Activated CD4-positive, CD25-positive, alpha-beta regulatory T cell treated with anti-CD3 and anti-CD28 coated beads, Interleukin-2, amount 50 U/mL, for 24 hours (primary cell): ENCODE measurements at regions not wholly inside any gene's neighbourhood (a gene's known extent, or its start where the extent isn't known, plus 50 kb on each side); places are given as distances from the start of the nearest gene placed in this dataset.

Experiments
- ATAC-seq, 2 donors: fragments of 150-1000 bp; cut with Tn5 transposase; one replicate each; pipeline ENCODE4 v1.10.0; 2021; ENCODE audit warnings: mild to moderate bottlenecking in 1 of 2, moderate library complexity in 1 of 2

DNA sequence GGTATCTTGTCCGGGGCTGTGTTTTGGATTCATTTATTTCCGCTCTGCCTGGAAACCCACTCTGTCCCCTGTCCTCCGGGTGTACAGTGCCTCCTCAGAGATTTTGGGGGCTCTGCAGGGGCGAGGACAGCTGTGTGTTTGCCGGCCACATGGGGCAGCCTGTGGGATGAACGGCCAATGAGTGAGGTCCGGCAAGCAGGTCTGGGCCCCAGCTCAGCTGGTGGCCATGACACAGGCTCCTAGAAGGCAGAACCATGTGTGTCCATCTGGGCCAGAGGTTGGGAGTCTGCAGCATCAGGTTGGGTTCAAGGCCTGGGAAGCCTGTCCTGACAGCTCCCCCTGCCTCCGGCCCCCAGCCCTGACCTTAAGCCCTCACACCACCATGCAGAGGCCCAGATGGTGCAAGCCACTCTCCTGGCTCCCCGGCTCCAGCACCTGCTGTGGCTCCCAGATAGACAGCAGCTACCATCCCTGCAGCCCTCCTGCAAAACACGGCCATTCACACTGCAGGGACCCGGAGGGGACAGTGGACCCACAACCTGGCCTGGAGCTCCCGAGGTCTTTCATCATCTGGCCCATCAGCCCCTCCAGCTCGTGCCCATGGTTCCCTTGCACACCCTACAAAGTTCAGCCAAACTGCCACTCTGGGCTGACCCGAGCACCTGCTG is 220.1 kb upstream of the C14orf180 start:
- no peak for ATAC-seq

DNA sequence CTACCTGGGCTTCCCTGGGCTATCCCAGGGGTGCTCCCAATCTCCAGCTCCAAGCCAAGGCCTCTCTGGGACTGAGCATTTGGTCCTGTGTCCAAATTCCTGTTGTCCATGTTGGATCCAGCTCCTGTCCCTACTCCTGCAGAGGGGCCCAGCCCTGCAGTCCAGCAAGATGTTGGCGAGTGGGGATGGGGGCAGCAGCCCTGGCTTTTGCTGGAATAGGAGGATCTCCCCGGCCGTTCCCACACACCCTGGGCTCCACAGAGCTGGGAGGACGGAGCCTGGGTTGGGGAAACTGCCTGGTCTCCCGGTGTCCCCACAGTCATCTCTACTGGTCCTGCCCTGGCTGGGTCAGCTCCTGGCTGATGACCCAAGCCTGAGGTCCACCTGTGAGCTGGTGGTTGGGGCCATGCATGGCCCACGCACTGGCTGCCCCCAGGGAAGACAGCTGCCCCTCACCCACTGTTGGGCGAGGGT is 219.6 kb upstream of the C14orf180 start:
- ATAC-seq: no peak

DNA sequence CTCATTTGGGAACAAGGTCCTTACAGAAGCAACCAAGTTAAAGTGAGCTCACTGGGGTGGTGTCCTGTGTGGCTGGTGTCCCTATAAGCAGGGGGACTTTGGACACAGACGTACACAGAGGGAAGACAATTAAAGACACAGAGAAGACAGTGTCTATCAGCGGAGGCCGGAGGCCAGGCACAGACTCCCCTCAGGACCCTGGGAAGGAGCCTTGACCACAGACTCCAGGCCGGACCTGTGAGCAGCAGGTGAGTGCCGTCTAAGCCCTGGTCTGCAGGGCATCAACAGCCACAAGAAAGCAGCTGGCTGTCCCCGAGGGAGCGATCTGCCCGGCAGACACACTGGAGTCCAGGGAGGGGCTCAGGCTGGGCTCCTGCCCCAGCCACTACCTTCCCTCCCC is 219.1 kb upstream of the C14orf180 start:
- ATAC-seq: no peak

DNA sequence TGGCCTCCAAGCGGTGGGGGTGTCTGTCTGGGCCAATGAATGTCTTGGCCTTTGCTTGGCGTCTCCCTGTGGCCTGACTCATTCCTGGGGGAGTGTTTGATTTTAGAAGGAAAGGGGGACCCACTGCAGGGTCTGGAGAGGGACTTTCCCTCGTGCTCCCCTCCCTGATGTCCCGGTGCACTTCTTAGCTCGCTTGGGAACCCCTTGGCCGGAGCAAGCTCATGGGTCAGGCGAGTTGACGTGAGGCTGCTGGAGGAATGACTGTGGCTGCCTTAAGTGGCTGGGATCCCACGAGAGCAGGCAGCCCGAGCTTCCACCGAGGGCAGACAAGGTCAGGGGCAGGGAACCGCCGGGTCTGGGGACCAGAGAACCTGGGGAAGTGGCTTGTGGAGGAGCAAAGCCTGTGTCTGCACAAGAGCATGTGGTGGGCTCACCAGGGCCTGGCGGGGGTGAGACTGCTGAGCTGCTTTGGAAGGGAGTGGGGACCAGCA is 218.4 kb upstream of the C14orf180 start:
- no peak for ATAC-seq

DNA sequence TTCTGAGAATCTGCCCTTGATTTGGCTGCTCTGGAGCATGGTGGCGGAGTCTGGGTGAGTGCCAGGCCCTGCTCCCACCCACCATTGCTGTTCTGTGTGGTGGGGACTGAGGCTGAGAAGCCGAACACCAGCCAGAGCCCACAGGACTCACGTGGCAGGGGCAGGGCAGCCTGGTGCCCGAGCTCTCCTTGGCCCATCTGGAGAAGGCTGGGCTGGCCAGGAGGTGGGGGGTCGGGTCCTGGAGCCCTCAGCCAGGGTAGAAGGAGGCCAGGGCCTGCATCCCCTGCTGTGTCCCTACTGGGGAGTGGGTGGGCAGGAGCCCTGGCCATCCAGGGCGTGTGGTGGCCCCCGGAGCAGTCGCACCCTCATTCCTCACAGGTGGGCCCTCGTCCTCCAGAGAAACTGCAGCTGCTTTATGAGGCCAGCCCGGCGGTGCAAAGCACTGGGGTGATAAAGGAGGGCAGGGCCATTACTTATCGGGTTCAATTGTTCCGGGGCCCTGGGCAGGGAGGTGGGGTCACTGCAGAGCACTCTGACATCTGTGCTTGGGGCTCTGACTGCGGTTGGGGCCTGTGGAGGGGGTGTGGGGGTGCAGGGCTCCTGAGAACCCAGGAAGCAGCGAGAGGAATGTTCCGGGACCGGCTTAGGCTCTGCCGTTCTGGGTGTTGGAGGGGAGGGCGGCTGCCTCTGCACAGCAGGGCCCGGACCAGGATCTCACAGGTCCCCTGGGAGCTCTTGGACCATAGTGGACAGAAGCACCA is 217.5 kb upstream of the C14orf180 start:
- no peak for ATAC-seq

DNA sequence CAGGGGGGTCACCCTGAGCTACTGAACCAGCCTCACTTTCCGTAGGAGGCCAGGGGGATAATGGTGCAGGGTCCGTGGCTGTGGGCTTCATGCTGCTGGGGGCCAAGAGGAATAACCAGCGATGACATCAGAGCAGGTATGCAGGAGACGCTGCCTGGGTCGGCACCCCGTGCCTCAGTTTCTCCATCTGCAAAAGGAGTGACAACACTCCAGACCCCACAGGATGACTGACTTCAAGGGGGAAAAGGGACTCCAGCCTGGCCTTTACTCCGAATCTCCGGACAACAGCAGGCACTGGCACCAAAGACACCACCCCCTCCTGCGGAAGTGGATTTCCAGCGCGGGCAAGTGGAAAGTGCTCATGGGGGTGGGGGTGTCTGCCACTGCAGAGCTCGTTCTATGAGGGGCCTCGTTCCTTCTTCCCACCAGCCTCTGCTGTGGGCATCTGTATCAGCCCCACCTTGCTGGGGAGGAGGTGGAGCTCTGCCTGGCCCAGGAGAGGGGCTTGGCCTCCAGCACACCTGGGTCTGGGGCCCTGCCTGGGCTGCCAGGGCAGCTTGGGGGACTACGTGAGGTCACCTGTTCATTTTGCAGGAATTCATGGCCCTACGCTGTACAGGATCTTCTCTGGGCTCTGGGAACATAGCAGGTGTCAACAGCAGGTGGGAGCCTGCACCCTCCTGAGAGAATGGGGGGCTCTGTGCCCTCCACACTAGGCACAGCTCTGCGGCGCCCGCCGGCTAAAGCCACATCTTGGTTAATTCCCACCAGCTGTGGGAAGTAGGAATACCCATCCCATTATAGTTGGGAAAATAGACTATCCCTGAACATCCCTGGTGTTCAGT is 216.6 kb upstream of the C14orf180 start:
- ATAC-seq: no peak

DNA sequence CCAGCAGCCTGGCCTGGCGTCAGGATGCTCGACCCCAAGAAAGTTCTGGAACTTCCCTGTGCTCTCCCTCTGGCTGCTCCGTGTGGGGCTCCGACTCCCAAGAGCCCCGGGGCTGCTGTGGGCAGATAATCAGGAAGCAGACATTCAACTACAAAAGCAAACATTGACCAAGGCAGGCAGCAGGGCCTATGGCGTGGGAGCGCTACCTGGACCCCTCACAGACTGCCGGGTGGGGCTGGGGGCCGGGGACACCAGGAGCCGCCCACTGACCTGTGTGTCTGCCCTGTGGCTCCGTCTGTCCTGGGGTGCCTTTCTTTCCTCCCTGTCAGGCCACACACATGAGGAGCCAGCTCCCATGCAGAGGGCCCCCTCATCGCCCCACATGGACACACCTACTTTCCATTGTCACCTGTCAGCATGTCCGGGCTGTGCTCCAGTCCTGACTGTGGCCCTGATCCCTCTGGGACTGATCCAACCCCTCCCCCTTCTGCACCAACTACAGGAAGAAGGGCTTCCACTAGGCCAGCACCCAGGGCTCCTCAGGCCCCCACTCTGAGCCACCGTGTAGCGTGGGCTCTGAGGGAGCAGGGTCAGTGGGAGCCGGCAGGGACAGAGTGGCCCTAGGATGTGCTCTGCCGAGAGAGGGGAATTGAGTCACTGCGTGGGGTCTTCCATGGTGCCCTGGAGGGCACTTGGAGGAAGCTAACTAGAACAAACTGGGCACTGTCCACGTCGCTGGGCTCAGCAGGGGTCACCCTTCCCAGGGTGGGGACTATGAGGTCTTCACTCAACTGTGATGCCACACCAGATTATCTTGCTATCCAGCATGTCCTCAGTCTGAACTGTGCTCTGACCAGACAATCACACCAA is 215.4 kb upstream of the C14orf180 start:
- no peak for ATAC-seq

DNA sequence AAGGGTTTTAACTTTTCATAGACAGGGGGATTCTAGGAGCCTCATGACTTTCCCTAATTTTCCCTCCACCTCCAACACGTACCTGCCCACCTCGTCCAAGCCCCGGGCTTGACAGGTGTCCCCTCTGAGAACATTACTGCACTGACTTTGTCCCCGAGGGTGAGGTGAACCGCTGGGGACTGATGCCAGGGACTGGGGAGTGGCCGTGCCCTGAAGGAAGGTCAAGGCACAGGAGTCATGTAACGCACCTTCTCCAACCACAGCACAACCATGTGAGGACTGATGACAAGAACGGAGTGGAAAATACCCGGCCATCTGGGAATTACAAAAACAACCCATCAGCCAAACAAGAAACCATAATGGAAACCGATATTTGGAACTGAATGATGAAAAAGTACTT is 214.7 kb upstream of the C14orf180 start:
- ATAC-seq: no peak

DNA sequence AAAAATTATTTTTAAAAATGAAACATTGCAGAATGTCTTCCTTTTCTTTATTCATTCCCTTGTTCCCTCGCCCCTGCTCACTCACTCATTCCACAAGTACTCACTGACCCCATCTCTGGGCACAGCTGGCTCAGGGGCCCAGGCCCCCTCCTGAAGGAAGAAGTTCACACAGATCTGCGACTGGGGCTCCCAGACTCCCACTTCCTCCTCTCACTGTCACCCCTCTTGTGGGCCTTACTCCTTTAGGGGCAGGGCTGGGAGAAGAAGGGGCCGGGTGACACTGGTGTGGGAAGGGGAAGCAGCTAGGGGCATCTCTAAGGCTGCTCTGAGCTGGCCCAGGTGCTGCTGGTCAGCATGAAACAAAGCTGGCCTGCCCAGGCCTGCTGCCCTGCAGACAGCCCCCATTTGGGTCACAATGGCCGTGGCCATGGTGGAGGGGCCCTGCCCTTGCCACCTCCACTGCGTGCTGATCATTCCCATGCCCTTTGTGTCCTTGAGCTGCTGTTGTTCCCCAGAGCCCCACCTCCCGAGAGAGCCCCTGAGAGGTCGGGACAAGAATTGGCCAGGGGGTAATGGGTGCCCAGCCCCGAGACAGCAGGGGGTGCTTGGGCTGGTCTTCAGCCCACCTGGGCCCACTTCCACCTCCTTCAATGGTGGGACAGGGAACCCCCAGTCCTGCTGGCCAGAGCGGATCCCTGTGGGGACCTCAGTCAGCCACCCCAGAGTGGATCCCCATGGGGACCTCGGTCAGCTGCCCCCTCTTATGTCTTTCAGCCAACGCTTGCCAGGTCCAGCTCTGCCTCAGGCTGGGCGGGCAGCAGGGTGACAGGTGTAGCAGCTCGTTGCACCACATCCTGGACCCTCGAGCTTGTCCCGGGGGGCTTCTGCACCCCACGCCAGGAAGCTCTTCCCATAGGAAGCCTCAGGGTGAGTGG is 212.4 kb upstream of the C14orf180 start:
- no peak for ATAC-seq

DNA sequence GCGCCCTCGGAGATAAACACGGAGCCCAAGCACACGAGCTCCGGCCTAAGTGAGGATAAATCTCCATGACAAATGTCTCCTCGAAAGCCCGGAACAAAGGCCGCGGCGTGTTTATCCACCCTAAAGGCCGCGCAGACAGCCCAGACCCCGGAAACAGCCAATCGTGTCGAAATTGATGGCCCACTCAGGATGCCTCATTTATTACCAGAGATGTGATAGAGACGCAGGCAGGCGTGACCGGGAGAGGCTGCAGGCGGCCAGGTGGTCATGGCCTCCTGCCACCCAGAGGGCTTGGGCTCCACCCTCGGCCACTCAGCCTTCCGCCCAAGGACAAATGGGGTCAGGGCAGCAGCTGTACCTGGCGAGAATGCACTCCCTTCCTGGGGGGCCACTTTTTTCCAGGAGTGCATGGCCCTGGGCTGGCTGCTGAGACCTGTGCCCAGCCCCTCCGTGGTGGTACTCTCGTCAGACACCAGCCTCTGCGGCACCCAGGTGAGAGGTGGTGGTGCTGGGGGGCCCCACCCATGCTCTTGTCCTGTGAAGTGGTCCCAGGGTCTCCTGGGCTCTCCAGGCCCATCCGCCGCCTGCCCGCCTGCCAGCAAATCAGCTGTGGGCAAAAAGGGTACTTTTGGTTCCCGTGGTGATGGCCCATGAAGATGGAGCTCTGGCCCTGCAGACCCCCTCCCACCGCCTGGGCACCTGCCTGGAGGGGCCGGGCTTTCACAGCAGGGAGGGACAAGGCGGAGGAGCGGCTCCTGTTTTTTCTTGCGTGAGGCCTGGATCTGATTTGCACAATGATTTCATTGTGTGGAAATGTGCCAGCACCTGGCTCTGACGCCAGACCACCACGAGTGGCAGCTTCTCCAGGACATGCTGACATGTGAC is 211.5 kb upstream of the C14orf180 start:
- ATAC-seq: no peak

DNA sequence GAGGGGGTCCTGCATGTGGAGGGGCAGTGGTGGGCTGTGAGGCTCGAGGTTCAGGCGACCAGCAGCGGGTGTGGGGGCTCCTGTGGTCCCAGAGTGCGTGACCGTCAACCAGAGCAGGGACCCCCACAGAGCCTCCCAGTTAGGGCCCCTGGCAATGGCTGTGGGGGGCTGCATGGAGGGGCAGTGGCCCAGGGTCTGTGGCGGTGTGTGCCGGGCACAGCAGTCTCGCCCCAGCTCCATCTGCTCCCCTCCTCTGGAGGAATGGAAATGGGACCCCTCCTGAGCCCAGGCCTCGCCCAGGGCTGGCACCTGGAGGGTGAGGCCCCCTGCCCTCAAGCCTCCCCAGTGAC is 210.8 kb upstream of the C14orf180 start:
- ATAC-seq: no peak

DNA sequence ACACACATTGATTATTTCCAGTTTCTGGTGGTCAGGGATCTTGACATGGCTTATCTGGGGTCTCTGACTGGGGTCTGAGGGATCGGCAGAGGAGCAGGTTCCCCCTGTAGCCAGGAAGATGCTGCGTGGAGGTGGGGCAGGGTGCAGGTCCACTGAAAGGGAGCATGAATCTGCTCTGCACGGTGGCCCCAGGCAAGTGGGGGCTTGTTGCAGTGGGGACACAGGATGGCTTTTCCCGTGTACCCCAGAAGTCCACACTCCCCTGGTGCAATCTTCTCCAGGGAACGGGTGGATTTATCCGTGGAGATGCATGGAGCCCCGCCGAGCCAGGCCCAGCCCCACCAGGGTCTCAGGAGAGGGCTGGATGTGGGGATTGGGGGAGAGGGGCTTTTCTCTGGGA is 210.4 kb upstream of the C14orf180 start:
- ATAC-seq: no peak

DNA sequence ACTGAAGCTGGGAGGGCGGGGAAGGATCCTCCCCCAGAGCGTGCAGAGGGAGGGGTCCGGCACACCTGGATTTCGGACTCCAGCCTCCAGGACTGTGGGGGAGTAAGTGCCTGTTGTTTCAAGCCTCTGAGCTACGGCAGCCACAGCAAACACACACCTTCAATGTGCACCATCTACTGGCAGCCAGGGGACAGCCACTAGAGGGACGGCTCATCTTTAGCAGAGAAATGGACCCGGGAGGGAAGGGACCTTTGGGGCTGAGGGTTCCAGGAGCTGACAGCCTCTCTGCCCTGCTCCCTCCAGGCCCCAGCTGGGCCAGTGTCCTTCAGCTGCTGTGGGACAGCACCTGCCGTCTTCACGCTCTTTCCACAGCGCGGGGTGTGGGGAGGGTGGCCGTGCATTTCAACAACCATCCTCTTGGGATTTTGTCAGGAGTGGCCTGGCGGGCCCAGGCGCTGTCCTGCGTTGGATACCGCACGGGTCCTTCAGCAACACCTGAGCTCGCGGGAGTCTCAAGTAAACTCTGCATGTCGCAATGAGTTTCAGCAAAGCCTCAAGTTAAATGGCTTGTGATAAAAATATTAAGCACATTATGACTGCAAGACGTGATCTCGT is 209.2 kb upstream of the C14orf180 start:
- ATAC-seq: no peak

DNA sequence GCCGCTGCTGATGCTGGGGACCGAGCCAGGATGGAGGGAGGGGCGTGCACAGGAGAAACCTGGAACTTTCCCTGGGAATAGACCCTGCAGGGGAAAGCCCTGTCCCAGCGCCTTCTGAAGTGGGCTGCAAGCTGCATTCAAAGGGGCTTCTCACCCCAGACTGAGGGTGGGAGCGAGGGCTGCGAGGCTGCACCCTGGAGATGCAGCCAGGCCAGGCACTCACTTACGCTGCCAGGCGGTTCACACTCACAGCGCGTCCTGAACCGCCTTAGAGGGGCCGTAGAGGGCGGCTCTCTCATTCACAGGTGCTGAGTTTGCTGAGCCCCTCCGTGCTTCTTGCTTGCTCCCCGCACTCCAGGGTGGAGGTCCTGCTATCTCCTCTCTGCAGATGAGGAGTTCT is 208.5 kb upstream of the C14orf180 start:
- no peak for ATAC-seq

DNA sequence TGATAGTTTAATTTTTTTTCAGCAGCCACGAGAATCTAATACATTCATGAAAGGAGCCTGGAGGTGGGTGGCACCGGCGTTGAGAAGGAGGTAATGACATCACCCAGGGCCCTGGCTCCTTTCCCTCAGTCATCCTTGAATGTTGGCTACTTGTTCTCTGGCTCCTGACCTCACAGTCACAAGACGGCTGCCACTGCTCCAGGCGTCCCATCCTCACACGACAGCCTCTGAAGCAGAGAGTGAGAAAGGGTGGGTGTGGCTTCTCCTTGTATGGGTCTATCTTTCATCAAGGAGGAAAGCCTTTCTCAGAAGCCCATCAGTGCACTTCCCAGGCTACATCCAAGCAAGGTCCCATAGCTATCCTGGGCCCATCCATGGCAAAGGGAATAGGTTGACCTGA is 207.6 kb upstream of the C14orf180 start:
- ATAC-seq: no peak

DNA sequence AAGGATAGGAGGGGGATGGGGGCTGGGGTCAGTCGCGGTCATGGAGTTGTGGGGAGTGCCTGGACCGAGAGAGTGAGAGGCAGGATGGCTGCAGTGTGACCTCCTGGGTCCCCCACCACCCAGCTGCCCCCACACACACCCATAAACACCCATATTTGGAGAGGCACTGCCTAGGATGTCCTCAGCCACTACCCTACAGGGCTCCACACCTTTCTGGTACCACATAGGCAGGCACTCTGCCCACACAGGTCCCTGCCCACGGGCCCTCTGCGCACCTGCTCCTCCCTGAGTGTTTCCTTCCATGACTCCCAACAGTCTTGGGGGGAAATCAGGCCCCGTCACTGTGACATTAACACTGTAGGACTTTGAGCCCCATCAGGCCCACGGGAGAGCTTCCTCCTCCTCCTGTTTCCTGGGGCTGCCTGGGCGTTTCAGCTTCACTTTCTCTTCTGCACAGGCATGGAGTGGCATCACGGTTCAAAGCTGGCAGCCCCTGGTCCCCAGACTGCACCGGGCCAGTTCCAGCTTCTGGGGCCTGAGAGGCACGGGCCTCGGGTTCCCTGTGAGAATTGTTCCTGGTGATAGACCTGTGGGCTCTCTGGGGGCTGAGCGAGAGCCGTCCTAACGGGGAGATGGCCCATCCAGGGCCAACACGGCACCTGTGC is 207.0 kb upstream of the C14orf180 start:
- ATAC-seq: no peak

DNA sequence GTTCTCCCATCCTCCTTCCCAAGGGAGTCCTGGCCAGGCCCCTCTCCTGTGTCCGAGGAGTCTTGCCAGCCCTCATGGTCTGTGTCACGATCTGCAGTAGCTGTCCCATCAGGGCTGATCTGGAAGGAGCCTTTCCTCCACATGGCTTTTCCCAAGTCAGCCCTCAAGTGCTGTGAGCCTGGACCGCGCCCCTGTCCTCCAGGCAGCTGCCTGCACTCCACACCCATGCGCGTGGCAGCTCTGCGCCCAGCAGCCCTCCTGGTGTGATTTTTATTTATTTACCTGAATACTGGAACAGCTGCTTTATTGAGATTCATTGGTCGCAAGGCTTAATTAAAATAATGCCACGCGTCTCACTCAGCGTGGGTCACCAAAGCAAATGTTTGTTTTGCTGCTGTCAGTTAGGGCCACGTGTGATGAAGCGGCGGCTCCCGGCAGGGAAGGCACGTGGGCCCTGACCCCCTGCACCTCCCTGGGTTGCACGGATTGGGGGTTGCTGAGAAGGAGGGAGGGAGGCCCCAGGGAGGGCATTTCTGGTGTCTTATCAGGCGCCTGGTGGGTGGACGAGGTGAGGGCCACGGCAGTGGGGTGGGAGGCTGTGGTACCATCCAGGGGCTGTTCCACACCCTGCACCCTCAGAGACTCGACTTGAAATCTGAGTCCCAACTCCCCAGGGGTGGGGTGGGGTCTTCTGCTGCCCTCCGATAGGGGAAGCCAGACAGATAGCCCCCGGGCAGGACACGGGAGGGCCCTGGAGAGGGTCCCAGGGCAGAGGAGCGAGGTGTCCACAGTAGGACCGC is 206.3 kb upstream of the C14orf180 start:
- ATAC-seq: no peak
